ENCODE measurements at regions not wholly inside any gene's neighbourhood (a gene's known extent, or its start where the extent isn't known, plus 50 kb on each side); places are given as distances from the start of the nearest gene placed in this dataset.

GRCh38 chr3:28980131-28980530 lies 300.7 kb upstream of the RBMS3 start:
- H3K4me1 ChIP-seq (ENCODE audit: low read length), result 0 out of 2 replicates have a peak, but pooled peaks cover 4% of the 10 kb centered on the region
- H3K79me2 ChIP-seq (ENCODE audit: low read length), result no peaks in the 10 kb centered on the region
- no peak overlapping the region for H3K4me2 ChIP-seq (ENCODE audit: low read depth, low read length)
- H3K9ac ChIP-seq (ENCODE audit: low read length), result no peak overlapping the region
- H3F3A ChIP-seq (ENCODE audit: insufficient read depth, low read length), result no peaks in the 10 kb centered on the region
- H3K4me3 ChIP-seq (ENCODE audit: low read length), result no peak overlapping the region
- DNase-seq, result no peak
- no peak overlapping the region for H3K27ac ChIP-seq (ENCODE audit: low read length)
- no peak overlapping the region for H2AFZ ChIP-seq (ENCODE audit: low read length)
- H4K20me1 ChIP-seq (ENCODE audit: insufficient read depth, low read length), result no peaks in the 10 kb centered on the region
- no peaks in the 10 kb centered on the region for H3K9me2 ChIP-seq (replicated peaks; ENCODE audit: insufficient read depth, low read length)
- H3K36me3 ChIP-seq (replicated peaks; ENCODE audit: insufficient read depth, low read length), result no peaks in the 10 kb centered on the region
- no peaks in the 10 kb centered on the region for H3K9me3 ChIP-seq (replicated peaks; ENCODE audit: insufficient read depth, low read length)
- no peaks in the 10 kb centered on the region for H3K27me3 ChIP-seq (replicated peaks; ENCODE audit: insufficient read depth, low read length)
- TF ChIP-seq CTCF (IDR thresholded peaks at IDR 0.05; ENCODE audit: low read length) (no peak), EZH2phosphoT487 (IDR thresholded peaks at IDR 0.05; ENCODE audit: low read length) (no peak), EZH2 (optimal IDR thresholded peaks at IDR 0.05; ENCODE audit: low read depth, low read length) (no peak)

- TF ChIP-seq EZH2phosphoT487 (IDR thresholded peaks at IDR 0.05; ENCODE audit: low read length) (no peak), EZH2 (optimal IDR thresholded peaks at IDR 0.05; ENCODE audit: low read depth, low read length) (no peak), CTCF (IDR thresholded peaks at IDR 0.05; ENCODE audit: low read length) (no peak)
- Histone ChIP-seq H3K4me2 (ENCODE audit: low read depth, low read length) (no peak overlapping the region), H4K20me1 (ENCODE audit: insufficient read depth, low read length) (no peaks in the 10 kb centered on the region), H3K27me3 (replicated peaks; ENCODE audit: insufficient read depth, low read length) (no peaks in the 10 kb centered on the region), H2AFZ (ENCODE audit: low read length) (no peak overlapping the region), H3K27ac (ENCODE audit: low read length) (no peak overlapping the region), H3K4me3 (ENCODE audit: low read length) (no peak overlapping the region), H3F3A (ENCODE audit: insufficient read depth, low read length) (no peaks in the 10 kb centered on the region), H3K9ac (ENCODE audit: low read length) (no peak overlapping the region), H3K4me1 (ENCODE audit: low read length) (0 out of 2 replicates have a peak, but pooled peaks cover 4% of the 10 kb centered on the region), H3K36me3 (replicated peaks; ENCODE audit: insufficient read depth, low read length) (no peaks in the 10 kb centered on the region), H3K9me3 (replicated peaks; ENCODE audit: insufficient read depth, low read length) (no peaks in the 10 kb centered on the region), H3K79me2 (ENCODE audit: low read length) (no peaks in the 10 kb centered on the region), H3K9me2 (replicated peaks; ENCODE audit: insufficient read depth, low read length) (no peaks in the 10 kb centered on the region)
- no peak for DNase-seq
These were observed 300.2 kb upstream of the RBMS3 start for GRCh38 chr3:28980631-28981030.

GRCh38 chr3:28982906-28983305 lies 298.0 kb upstream of the RBMS3 start:
- H3K36me3 ChIP-seq (replicated peaks; ENCODE audit: insufficient read depth, low read length), result no peaks in the 10 kb centered on the region
- TF ChIP-seq CTCF (IDR thresholded peaks at IDR 0.05; ENCODE audit: low read length), result no peak
- TF ChIP-seq EZH2phosphoT487 (IDR thresholded peaks at IDR 0.05; ENCODE audit: low read length), result no peak
- TF ChIP-seq EZH2 (optimal IDR thresholded peaks at IDR 0.05; ENCODE audit: low read depth, low read length), result no peak
- no peaks in the 10 kb centered on the region for H3K9me2 ChIP-seq (replicated peaks; ENCODE audit: insufficient read depth, low read length)
- no peaks in the 10 kb centered on the region for H4K20me1 ChIP-seq (ENCODE audit: insufficient read depth, low read length)
- no peaks in the 10 kb centered on the region for H3F3A ChIP-seq (ENCODE audit: insufficient read depth, low read length)
- H3K27me3 ChIP-seq (replicated peaks; ENCODE audit: insufficient read depth, low read length), result no peaks in the 10 kb centered on the region
- no peaks in the 10 kb centered on the region for H3K79me2 ChIP-seq (ENCODE audit: low read length)
- H3K27ac ChIP-seq (ENCODE audit: low read length), result no peak overlapping the region
- DNase-seq, result no peak
- H3K4me3 ChIP-seq (ENCODE audit: low read length), result no peak overlapping the region
- 0 out of 2 replicates have a peak, but pooled peaks cover 4% of the 10 kb centered on the region for H3K4me1 ChIP-seq (ENCODE audit: low read length)
- no peak overlapping the region for H2AFZ ChIP-seq (ENCODE audit: low read length)
- H3K9me3 ChIP-seq (replicated peaks; ENCODE audit: insufficient read depth, low read length), result no peaks in the 10 kb centered on the region
- H3K4me2 ChIP-seq (ENCODE audit: low read depth, low read length), result no peak overlapping the region
- H3K9ac ChIP-seq (ENCODE audit: low read length), result no peak overlapping the region

All from MM.1S (cell line).